ENCODE measurements at regions not wholly inside any gene's neighbourhood (a gene's known extent, or its start where the extent isn't known, plus 50 kb on each side); places are given as distances from the start of the nearest gene placed in this dataset.

- TF ChIP-seq POLR2AphosphoS5 (IDR thresholded peaks at IDR 0.05; ENCODE audit: borderline replicate concordance, low read depth, low read length) (no peak), EZH2 (IDR thresholded peaks at IDR 0.05) (no peak)
These were observed 352.4 kb downstream of the QKI start for GRCh38 chr6:163766936-163767335.
